NCI-H1930 (cell line): ENCODE measurements at regions not wholly inside any gene's neighbourhood (a gene's known extent, or its start where the extent isn't known, plus 50 kb on each side); places are given as distances from the start of the nearest gene placed in this dataset.
"Not testable (repeated sequence)": the region's sequence is repeated elsewhere in the genome, so short reads cannot be mapped to it uniquely, and the experiment has no call there.

Experiments used
- DNase-seq, 2 experiments: peaks; one replicate each; lab custom pipeline; 2025; lab: John Stamatoyannopoulos, UW

GRCh38 chr2:144986691-144987090 lies 466.8 kb upstream of the ZEB2 start:
- DNase-seq = no peak

DNA sequence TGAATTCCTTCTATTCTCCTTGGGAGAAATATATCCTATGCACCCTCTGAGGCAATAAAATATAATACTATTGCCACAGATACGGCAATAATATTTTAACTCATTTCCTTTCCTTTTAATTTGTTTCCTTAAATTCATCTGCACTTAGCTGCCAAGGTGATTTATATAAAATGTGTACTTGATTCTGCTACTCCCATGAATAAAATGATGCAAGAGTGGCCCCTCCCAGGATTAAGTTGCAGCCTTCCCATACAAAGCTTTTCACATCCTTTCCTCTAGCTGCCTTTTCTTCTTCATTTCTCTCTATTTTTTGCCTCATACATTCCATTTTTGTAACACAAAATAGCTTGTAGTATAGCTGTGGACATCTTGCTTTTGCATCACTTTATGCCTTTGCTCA lies 464.1 kb upstream of the ZEB2 start:
- DNase-seq = no peak

DNA sequence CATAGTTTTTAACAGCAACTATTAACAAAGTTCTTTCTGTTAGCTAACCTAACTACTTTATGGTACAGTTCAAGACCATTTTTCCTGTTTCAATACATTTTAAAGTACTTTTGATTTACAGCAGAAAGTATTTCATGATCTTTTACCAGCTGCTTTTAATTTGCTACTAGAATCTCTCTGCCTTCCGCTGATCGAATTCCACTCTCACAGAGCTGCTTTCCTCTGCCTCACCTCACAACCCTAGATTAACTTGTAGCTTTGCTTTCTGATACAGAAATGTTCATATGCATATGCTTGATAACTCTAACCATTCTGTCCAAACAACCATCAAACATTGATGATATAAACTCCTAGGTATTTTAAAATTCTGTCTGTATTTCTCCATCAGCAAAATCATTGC lies 463.2 kb upstream of the ZEB2 start:
- DNase-seq = no peak

DNA sequence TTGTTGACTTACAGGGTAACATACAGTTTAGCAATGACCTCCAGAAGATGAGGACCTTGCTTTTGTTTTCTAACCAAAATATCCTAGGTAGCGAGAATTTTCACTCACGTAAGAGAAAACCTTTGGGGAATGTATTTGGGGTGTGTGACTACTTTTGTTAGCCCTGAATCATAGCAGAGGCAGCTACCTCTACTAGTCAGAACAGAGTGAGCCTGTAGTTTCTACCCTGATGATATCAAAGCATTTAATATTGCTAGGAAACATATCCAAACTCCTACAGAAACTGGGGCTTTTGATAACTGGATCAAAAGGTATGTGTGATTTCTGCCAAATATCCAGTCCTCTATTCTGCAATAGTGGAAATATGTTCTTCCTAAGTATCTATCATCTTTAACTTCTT lies 462.6 kb upstream of the ZEB2 start:
- no peak for DNase-seq

DNA sequence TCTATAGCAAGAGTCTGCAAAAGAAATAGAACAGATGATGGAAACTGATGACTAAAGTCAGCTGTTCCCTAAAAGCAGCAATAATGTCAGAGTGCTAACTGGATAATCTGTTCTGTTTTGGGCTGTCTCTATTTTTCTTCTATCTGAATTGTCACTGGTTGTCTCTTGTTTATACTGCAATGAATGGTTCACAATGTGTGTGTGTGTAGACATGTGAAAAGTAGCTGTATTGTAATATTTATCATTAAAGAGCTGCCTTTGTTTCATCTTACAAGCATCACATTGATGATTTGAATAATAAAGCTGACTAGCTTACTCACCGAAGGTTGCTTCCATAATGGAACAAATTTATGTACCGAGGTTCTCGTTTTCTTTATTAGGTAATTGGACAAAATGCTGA lies 456.0 kb upstream of the ZEB2 start:
- DNase-seq = no peak

GRCh38 chr2:144972676-144973075 lies 452.8 kb upstream of the ZEB2 start:
- DNase-seq = no peak

DNA sequence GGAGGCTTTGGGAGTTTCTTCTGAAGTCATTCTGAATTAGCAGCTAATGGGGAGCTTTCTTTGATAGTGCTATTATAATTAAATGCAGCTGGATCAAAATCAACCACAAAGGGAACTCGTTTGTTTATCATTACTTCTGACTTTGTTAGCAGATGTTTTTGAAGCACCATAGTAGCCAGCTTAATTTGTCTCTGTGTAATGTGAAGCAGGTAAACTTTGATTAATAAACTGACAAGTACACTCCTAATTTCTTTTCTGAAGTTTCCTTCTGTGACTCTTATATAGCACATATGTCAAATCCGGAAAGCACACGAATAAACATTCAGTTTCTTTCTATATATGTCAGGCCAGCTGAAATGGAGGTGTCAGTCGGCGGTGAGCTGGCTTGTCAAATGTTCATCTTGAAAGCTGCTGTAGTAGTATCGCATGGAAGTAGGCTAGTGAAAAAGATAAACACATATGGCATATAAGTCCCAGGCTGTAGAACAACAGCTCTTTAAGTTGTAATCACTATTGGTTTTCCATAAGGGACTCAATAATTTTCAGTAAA lies 451.9 kb upstream of the ZEB2 start:
- DNase-seq = no peak

- not testable (repeated sequence) for DNase-seq
These were observed 450.5 kb upstream of the ZEB2 start for GRCh38 chr2:144970410-144970809.

GRCh38 chr2:144969564-144969963 lies 449.6 kb upstream of the ZEB2 start:
- not testable (repeated sequence) for DNase-seq

- no peak for DNase-seq
These were observed 448.0 kb upstream of the ZEB2 start for GRCh38 chr2:144967961-144968360.

- DNase-seq = no peak
These were observed 445.3 kb upstream of the ZEB2 start for GRCh38 chr2:144965172-144965571.

GRCh38 chr2:144963031-144963430 lies 443.1 kb upstream of the ZEB2 start:
- DNase-seq = no peak

- DNase-seq = no peak
These were observed 439.5 kb upstream of the ZEB2 start for GRCh38 chr2:144959416-144959815.

DNA sequence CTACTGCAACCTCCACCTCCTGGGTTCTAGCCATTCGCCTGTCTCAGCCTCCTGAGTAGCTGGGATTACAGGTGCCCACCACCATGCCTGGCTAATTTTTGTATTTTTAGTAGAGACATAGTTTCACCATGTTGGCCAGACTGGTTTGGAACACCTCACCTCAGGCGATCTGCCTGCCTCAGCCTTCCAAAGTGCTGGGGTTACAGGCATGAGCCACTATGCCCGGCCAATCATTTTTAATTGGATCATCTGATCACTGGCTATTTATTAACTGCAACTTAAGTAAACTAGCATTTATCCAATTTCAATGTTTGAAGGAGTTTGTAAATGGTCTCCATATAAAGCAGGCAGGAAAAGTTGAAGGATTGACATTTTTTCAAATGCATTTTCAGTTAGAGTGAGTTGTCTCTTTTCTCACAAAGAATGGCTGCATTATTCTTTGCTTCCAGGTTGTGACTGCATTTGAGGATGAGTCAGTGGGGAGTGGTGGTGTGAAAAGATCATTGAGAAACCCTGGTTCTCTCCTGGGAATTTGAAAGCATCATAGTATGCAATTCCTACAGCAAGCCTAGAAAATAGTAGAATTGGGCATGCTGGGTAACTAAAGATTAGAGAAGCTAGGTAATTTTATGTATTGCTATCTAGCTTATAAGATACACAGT lies 431.1 kb upstream of the ZEB2 start:
- no peak for DNase-seq

- no peak for DNase-seq
These were observed 428.4 kb upstream of the ZEB2 start for GRCh38 chr2:144948205-144948855.

GRCh38 chr2:144947709-144948037 lies 427.8 kb upstream of the ZEB2 start:
- DNase-seq = no peak

DNA sequence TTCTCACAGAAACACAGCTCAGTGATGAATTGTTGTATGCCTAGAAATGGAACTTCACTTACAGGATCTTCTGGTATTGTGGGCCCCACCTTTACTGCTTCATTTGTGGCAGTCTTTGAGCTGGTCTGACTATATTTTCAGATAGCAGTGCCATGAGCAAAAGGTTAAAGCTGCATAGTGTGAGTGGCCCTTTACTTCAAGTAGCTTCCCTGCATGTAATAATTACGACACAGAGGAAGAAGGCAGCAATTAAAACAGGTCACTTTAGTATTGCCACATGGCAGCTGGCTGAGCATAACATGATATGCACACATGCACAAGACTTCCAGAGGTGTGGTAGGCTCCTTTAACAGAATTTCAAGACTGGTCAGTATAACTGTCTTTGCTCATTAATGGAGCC lies 426.3 kb upstream of the ZEB2 start:
- no peak for DNase-seq

GRCh38 chr2:144944546-144945220 lies 424.8 kb upstream of the ZEB2 start:
- peak in 1 of 2 experiments; percentile 46 for DNase-seq

GRCh38 chr2:144943986-144944385 lies 424.1 kb upstream of the ZEB2 start:
- no peak for DNase-seq

DNA sequence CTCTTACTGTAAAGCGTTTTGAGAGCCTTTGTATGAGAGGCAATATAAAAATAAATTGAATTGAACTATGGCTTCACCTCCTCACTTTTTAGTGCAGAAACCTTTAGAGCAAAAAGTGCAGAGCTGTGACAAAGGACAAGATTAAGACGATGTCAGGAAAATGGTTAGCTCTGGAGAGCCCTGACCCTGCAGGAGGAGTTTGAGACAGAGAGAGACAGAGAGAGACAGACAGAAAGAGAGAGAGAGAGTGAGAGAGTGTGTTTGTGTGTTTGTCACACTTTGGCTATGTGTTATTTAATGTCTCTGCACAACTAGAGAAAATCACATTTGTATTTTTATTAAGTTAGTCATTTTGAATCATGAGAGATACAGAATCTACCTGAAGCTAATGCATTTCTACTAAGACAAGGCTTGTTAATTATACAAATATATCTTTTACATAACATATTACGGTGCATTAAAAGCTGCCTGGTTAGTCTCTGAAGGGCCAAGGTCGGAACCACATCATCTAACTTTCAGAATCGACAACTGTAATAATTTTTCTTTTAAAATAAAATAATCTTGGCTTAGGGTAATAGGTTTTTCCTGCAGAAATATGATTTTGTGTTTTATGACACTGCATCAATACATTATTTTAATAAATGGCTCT lies 423.5 kb upstream of the ZEB2 start:
- DNase-seq = no peak

DNA sequence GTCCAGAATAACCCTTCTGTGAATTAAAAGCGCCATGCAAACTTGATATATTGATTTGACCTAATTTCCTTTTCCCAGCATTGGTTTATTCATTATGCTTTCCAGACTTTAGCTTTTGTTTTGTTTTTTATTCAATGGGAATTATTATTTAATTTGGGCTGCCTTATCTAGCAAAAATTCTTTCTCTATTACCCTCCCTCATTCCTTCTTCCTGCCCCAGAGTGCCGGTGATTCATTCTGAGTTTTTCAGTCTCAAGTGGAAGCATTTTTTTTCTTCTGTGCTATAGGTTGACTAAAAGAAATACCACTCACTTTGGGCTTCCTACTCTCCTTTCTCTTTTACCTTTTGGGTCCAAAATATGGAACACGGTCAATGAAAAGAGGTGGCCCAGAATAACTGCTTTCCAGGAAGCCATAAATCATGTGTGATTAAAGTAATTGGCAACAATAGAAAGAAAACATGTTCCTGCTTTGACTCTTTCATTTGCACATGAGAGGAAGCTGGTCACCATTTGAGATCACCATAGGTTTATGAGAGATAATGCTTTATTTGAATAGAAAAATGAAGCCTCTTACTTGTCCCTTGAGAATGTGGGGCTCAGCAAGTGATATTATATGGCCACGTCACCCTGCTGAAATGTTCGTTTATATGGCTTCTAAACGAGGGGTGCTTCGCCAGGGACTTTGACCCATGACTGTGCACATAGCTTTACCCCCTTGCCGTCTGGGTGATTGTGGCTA lies 422.8 kb upstream of the ZEB2 start:
- DNase-seq = peak in 1 of 2 experiments; percentile 3
